ENCODE measurements at regions not wholly inside any gene's neighbourhood (a gene's known extent, or its start where the extent isn't known, plus 50 kb on each side); places are given as distances from the start of the nearest gene placed in this dataset.

GRCh38 chr21:40985370-40985769 is 138.4 kb upstream of the DSCAM start:
- no peak for DNase-seq (ENCODE audit: low read depth)

GRCh38 chr21:40990366-40990765 is 143.4 kb upstream of the DSCAM start:
- no peak for DNase-seq (ENCODE audit: low read depth)

GRCh38 chr21:40997831-40998230 is 150.9 kb upstream of the DSCAM start:
- no peak for DNase-seq (ENCODE audit: low read depth)

- DNase-seq (ENCODE audit: low read depth), result no peak
Measured at GRCh38 chr21:41000838-41001237, 153.9 kb upstream of the DSCAM start.

GRCh38 chr21:41006636-41007035 is 159.7 kb upstream of the DSCAM start:
- no peak for DNase-seq (ENCODE audit: low read depth)

- no peak for DNase-seq (ENCODE audit: low read depth)
Measured at GRCh38 chr21:41008351-41008750, 159.6 kb upstream of the BACE2 start.

- no peak for DNase-seq (ENCODE audit: low read depth)
Measured at GRCh38 chr21:41008974-41009373, 159.0 kb upstream of the BACE2 start.

- no peak for DNase-seq (ENCODE audit: low read depth)
Measured at GRCh38 chr21:41009398-41010100, 158.4 kb upstream of the BACE2 start.

- DNase-seq (ENCODE audit: low read depth), result no peak
Measured at GRCh38 chr21:41010101-41010435, 157.9 kb upstream of the BACE2 start.

GRCh38 chr21:41011098-41011731 is 156.7 kb upstream of the BACE2 start:
- DNase-seq (ENCODE audit: low read depth), result no peak

- no peak for DNase-seq (ENCODE audit: low read depth)
Measured at GRCh38 chr21:41011951-41012366, 156.0 kb upstream of the BACE2 start.

- DNase-seq (ENCODE audit: low read depth), result no peak
Measured at GRCh38 chr21:41012425-41012824, 155.5 kb upstream of the BACE2 start.

- DNase-seq (ENCODE audit: low read depth), result no peak
Measured at GRCh38 chr21:41016472-41016871, 151.5 kb upstream of the BACE2 start.

- no peak for DNase-seq (ENCODE audit: low read depth)
Measured at GRCh38 chr21:41018431-41018830, 149.5 kb upstream of the BACE2 start.

GRCh38 chr21:41023936-41024335 is 144.0 kb upstream of the BACE2 start:
- DNase-seq (ENCODE audit: low read depth), result no peak

GRCh38 chr21:41024341-41024740 is 143.6 kb upstream of the BACE2 start:
- no peak for DNase-seq (ENCODE audit: low read depth)

- DNase-seq (ENCODE audit: low read depth), result no peak
Measured at GRCh38 chr21:41024746-41025254, 143.2 kb upstream of the BACE2 start.

- no peak for DNase-seq (ENCODE audit: low read depth)
Measured at GRCh38 chr21:41029571-41029970, 138.4 kb upstream of the BACE2 start.

GRCh38 chr21:41031701-41032220 is 136.2 kb upstream of the BACE2 start:
- DNase-seq (ENCODE audit: low read depth), result no peak

GRCh38 chr21:41032541-41032940 is 135.4 kb upstream of the BACE2 start:
- no peak for DNase-seq (ENCODE audit: low read depth)

GRCh38 chr21:41037212-41037611 is 130.7 kb upstream of the BACE2 start:
- no peak for DNase-seq (ENCODE audit: low read depth)

GRCh38 chr21:41037936-41038335 is 130.0 kb upstream of the BACE2 start:
- DNase-seq (ENCODE audit: low read depth), result no peak

- no peak for DNase-seq (ENCODE audit: low read depth)
Measured at GRCh38 chr21:41043014-41043413, 124.9 kb upstream of the BACE2 start.
